Right hindlimb (tissue), 1 donor: ENCODE measurements at regions not wholly inside any gene's neighbourhood (a gene's known extent, or its start where the extent isn't known, plus 50 kb on each side); places are given as distances from the start of the nearest gene placed in this dataset.
"Not testable (repeated sequence)": the region's sequence is repeated elsewhere in the genome, so short reads cannot be mapped to it uniquely, and the experiment has no call there.

Source experiments
- DNase-seq: peaks from one replicate; pipeline ENCODE4 v3.0.0-alpha.2; 2018

GRCh38 chr12:85425926-85426325, 145.9 kb downstream of the ALX1 start:
- no peak for DNase-seq

- not testable (repeated sequence) for DNase-seq
These were observed 153.1 kb downstream of the ALX1 start for GRCh38 chr12:85433148-85433547.

- no peak for DNase-seq
These were observed 160.3 kb downstream of the ALX1 start for GRCh38 chr12:85440271-85440670.

- no peak for DNase-seq
These were observed 161.0 kb downstream of the ALX1 start for GRCh38 chr12:85441025-85441424.

- DNase-seq = no peak
These were observed 161.7 kb downstream of the ALX1 start for GRCh38 chr12:85441741-85442140.

GRCh38 chr12:85445060-85445938, 165.3 kb downstream of the ALX1 start:
- DNase-seq = no peak

- no peak for DNase-seq
These were observed 168.0 kb downstream of the ALX1 start for GRCh38 chr12:85448031-85448430.

- no peak for DNase-seq
These were observed 168.6 kb downstream of the ALX1 start for GRCh38 chr12:85448548-85449139.

GRCh38 chr12:85457016-85457415, 177.0 kb downstream of the ALX1 start:
- DNase-seq = no peak

GRCh38 chr12:85461127-85461526, 181.1 kb downstream of the ALX1 start:
- DNase-seq = no peak

- DNase-seq = no peak
These were observed 182.9 kb downstream of the ALX1 start for GRCh38 chr12:85462888-85463287.

- no peak for DNase-seq
These were observed 186.9 kb downstream of the ALX1 start for GRCh38 chr12:85466890-85467289.

- peak; percentile 46 for DNase-seq
These were observed 188.5 kb downstream of the ALX1 start for GRCh38 chr12:85468356-85469157.

GRCh38 chr12:85469158-85470086, 189.4 kb downstream of the ALX1 start:
- not testable (repeated sequence) for DNase-seq

GRCh38 chr12:85475277-85475676, 195.3 kb downstream of the ALX1 start:
- not testable (repeated sequence) for DNase-seq

- DNase-seq = no peak
These were observed 196.7 kb downstream of the ALX1 start for GRCh38 chr12:85476756-85477155.

- DNase-seq = no peak
These were observed 204.4 kb downstream of the ALX1 start for GRCh38 chr12:85484387-85484786.

GRCh38 chr12:85489194-85489593, 209.2 kb downstream of the ALX1 start:
- no peak for DNase-seq

GRCh38 chr12:85504164-85504563, 224.1 kb downstream of the ALX1 start:
- no peak for DNase-seq

GRCh38 chr12:85504624-85505023, 224.6 kb downstream of the ALX1 start:
- no peak for DNase-seq

- DNase-seq = no peak
These were observed 227.4 kb downstream of the ALX1 start for GRCh38 chr12:85507456-85507855.

- no peak for DNase-seq
These were observed 229.2 kb downstream of the ALX1 start for GRCh38 chr12:85509081-85509856.
